K562 (cell line): ENCODE measurements at regions not wholly inside any gene's neighbourhood (a gene's known extent, or its start where the extent isn't known, plus 50 kb on each side); places are given as distances from the start of the nearest gene placed in this dataset.

Experiments
- MTA2 ChIP-seq: fragments of 450-650 bp; IDR thresholded peaks from 2 replicates; pipeline ENCODE4 v1.6.1; 2016; ENCODE audit warnings: low read depth
- YY1 ChIP-seq, 3 experiments: IDR thresholded peaks; 2 replicates each; pipeline ENCODE4 v1.6.1; 2011; ENCODE audit warnings: low read length in 2 of 3, mild to moderate bottlenecking in 2 of 3, moderate library complexity in 2 of 3, borderline replicate concordance in 1 of 3, control low read depth in 1 of 3, low read depth in 1 of 3; ENCODE audit not compliant: insufficient read depth in 3 of 3, insufficient replicate concordance in 2 of 3, control insufficient read depth in 1 of 3, insufficient read length in 1 of 3; ENCODE audit errors: extremely low read depth in 1 of 3
- ZNF124 ChIP-seq: sonication (generic); formaldehyde crosslinking; IDR thresholded peaks from 2 replicates; pipeline ENCODE4 v1.8.1; 2022; ENCODE audit warnings: missing genetic modification reagents

DNA sequence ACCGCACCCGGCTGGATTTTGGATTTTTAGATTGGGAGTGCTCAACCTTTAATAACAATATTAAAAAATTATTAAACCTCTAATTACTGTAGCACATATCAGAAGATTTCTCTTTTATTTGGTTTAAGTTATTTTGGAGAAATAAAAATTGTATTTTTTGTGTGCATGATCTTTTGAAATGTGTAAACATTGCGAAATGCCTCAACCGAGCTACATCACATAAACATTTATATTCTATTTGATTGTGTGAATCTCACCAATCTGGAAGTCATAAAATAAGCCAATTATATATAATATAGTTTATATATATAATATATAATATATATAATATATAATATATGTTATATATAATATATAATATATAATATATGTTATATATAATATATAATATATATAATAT is 696.2 kb upstream of the RBFOX1 start:
- no peak for TF ChIP-seq MTA2
- TF ChIP-seq ZNF124: no peak
- TF ChIP-seq YY1 (IDR thresholded peaks at IDR 0.05; ENCODE audit: borderline replicate concordance in 1 of 3, control insufficient read depth in 1 of 3, extremely low read depth in 1 of 3, insufficient read depth in 3 of 3, insufficient read length in 1 of 3, insufficient replicate concordance in 2 of 3, low read depth in 1 of 3, low read length in 2 of 3): no peak
